GM12892 (cell line): ENCODE measurements at regions not wholly inside any gene's neighbourhood (a gene's known extent, or its start where the extent isn't known, plus 50 kb on each side); places are given as distances from the start of the nearest gene placed in this dataset.

Source experiments
- DNase-seq: peaks from one replicate; pipeline ENCODE4 v3.0.0; 2011; ENCODE audit not compliant: insufficient read length
- FAIRE-seq: peaks from 2 replicates; lab custom pipeline; 2011; peaks lifted over from hg19 to GRCh38; lab: Jason Lieb, UNC
- POLR2A ChIP-seq: IDR thresholded peaks from 2 replicates; pipeline ENCODE4 v1.6.1; 2011; ENCODE audit warnings: low read depth, low read length, control low read depth
- POLR2AphosphoS5 ChIP-seq: IDR thresholded peaks from 2 replicates; pipeline ENCODE4 v1.6.1; 2011; ENCODE audit warnings: low read depth, low read length, control low read depth
- TAF1 ChIP-seq: IDR thresholded peaks from 2 replicates; pipeline ENCODE4 v1.6.1; 2011; ENCODE audit warnings: low read depth, mild to moderate bottlenecking, control low read depth, low read length, borderline replicate concordance

- TF ChIP-seq POLR2AphosphoS5 = no peak
- no peak for TF ChIP-seq POLR2A
- TF ChIP-seq TAF1 = no peak
- FAIRE-seq (no peak), DNase-seq (no peak)
Measured at GRCh38 chr3:22308871-22309270, 557.9 kb upstream of the ZNF385D start.

GRCh38 chr3:22315925-22316324 lies 564.9 kb upstream of the ZNF385D start:
- FAIRE-seq (no peak), DNase-seq (no peak)
- TF ChIP-seq POLR2AphosphoS5 = no peak
- TF ChIP-seq TAF1 = no peak
- TF ChIP-seq POLR2A = no peak

GRCh38 chr3:22318325-22318724 lies 567.3 kb upstream of the ZNF385D start:
- no peak for DNase-seq
- no peak for FAIRE-seq
- no peak for TF ChIP-seq POLR2A
- no peak for TF ChIP-seq TAF1
- no peak for TF ChIP-seq POLR2AphosphoS5

- no peak for DNase-seq
- TF ChIP-seq POLR2AphosphoS5 (no peak), POLR2A (no peak), TAF1 (no peak)
- no peak for FAIRE-seq
Measured at GRCh38 chr3:22319446-22319845, 568.4 kb upstream of the ZNF385D start.

GRCh38 chr3:22322861-22323260 lies 571.9 kb upstream of the ZNF385D start:
- no peak for DNase-seq
- no peak for FAIRE-seq
- no peak for TF ChIP-seq POLR2AphosphoS5
- TF ChIP-seq POLR2A = no peak
- TF ChIP-seq TAF1 = no peak

- FAIRE-seq = no peak
Measured at GRCh38 chr3:22326305-22326704, 575.3 kb upstream of the ZNF385D start.

GRCh38 chr3:22334996-22335395 lies 584.0 kb upstream of the ZNF385D start:
- DNase-seq (no peak), FAIRE-seq (no peak)
- no peak for TF ChIP-seq POLR2AphosphoS5
- no peak for TF ChIP-seq POLR2A
- no peak for TF ChIP-seq TAF1

More at GRCh38 chr3:22326305-22326704, 575.3 kb upstream of the ZNF385D start:
- DNase-seq = no peak
- TF ChIP-seq TAF1 (no peak), POLR2AphosphoS5 (no peak), POLR2A (no peak)

GRCh38 chr3:22349215-22349851 lies 598.3 kb upstream of the ZNF385D start:
- DNase-seq = no peak

GRCh38 chr3:22351806-22352205 lies 600.8 kb upstream of the ZNF385D start:
- FAIRE-seq (no peak), DNase-seq (no peak)
- no peak for TF ChIP-seq POLR2AphosphoS5

More at GRCh38 chr3:22349215-22349851, 598.3 kb upstream of the ZNF385D start:
- no peak for TF ChIP-seq POLR2A
- no peak for TF ChIP-seq POLR2AphosphoS5
- TF ChIP-seq TAF1 = no peak
- no peak for FAIRE-seq

- TF ChIP-seq POLR2AphosphoS5 = no peak
- TF ChIP-seq TAF1 = no peak
- no peak for TF ChIP-seq POLR2A
- DNase-seq = no peak
- no peak for FAIRE-seq
Measured at GRCh38 chr3:22353126-22353525, 602.1 kb upstream of the ZNF385D start.

- no peak for DNase-seq
- no peak for FAIRE-seq
- TF ChIP-seq POLR2AphosphoS5 (no peak), POLR2A (no peak), TAF1 (no peak)
Measured at GRCh38 chr3:22358334-22358733, 607.3 kb upstream of the ZNF385D start.

GRCh38 chr3:22360164-22360563 lies 609.2 kb upstream of the ZNF385D start:
- TF ChIP-seq TAF1 (no peak), POLR2AphosphoS5 (no peak), POLR2A (no peak)
- no peak for FAIRE-seq
- no peak for DNase-seq

- FAIRE-seq = no peak
- TF ChIP-seq POLR2AphosphoS5 (no peak), TAF1 (no peak), POLR2A (no peak)
- DNase-seq = no peak
Measured at GRCh38 chr3:22360970-22361369, 610.0 kb upstream of the ZNF385D start.

- no peak for DNase-seq
- no peak for FAIRE-seq
- TF ChIP-seq TAF1 = no peak
- TF ChIP-seq POLR2A = no peak
- TF ChIP-seq POLR2AphosphoS5 = no peak
Measured at GRCh38 chr3:22361521-22361920, 610.5 kb upstream of the ZNF385D start.
